DOHH2 (cell line): ENCODE measurements at regions not wholly inside any gene's neighbourhood (a gene's known extent, or its start where the extent isn't known, plus 50 kb on each side); places are given as distances from the start of the nearest gene placed in this dataset.

Experiments used
- H3F3A ChIP-seq: fragments of 200-600 bp; sonication (generic), shearing (Covaris generic); 2 replicates; pipeline ENCODE4 v1.6.0; 2016; ENCODE audit warnings: antibody characterized with exemption, mild to moderate bottlenecking; ENCODE audit not compliant: control insufficient read depth, insufficient read depth
- H3K27ac ChIP-seq: fragments of 200-600 bp; sonication (generic); 2 replicates; pipeline ENCODE4 v1.5.1; 2014; ENCODE audit warnings: low read depth, mild to moderate bottlenecking, low read length, moderate library complexity
- H3K27me3 ChIP-seq: fragments of 200-600 bp; sonication (generic); 2 replicates; pipeline ENCODE4 v1.6.1; 2014; ENCODE audit warnings: mild to moderate bottlenecking, low read length, mixed read lengths; ENCODE audit not compliant: control insufficient read depth
- H3K36me3 ChIP-seq: fragments of 200-600 bp; sonication (generic); 2 replicates; pipeline ENCODE4 v1.6.1; 2014; ENCODE audit warnings: mild to moderate bottlenecking, low read length, moderate library complexity, mixed read lengths; ENCODE audit not compliant: control insufficient read depth
- H3K4me1 ChIP-seq: fragments of 200-600 bp; sonication (generic); 2 replicates; pipeline ENCODE4 v1.6.1; 2014; ENCODE audit warnings: mild to moderate bottlenecking, low read length, mixed read lengths; ENCODE audit not compliant: control insufficient read depth
- H3K4me2 ChIP-seq: fragments of 200-600 bp; sonication (generic); 2 replicates; pipeline ENCODE4 v1.6.0; 2014; ENCODE audit warnings: mild to moderate bottlenecking, low read length, moderate library complexity
- H3K4me3 ChIP-seq: fragments of 200-600 bp; sonication (generic); 2 replicates; pipeline ENCODE4 v1.5.1; 2014; ENCODE audit warnings: mild to moderate bottlenecking, low read length, mixed read lengths
- H3K79me2 ChIP-seq: fragments of 200-600 bp; sonication (generic); 2 replicates; pipeline ENCODE4 v1.6.1; 2014; ENCODE audit warnings: mild to moderate bottlenecking, low read length, mixed read lengths; ENCODE audit not compliant: control insufficient read depth
- H3K9me2 ChIP-seq: fragments of 200-600 bp; sonication (generic); replicated peaks from 2 replicates; pipeline ENCODE4 v1.6.1; 2014; ENCODE audit warnings: mild to moderate bottlenecking, low read length, mixed read lengths; ENCODE audit not compliant: control insufficient read depth
- H3K9me3 ChIP-seq: fragments of 200-600 bp; sonication (generic); 2 replicates; pipeline ENCODE4 v1.6.1; 2014; ENCODE audit warnings: antibody characterized with exemption, low read length, mixed read lengths; ENCODE audit not compliant: control insufficient read depth, insufficient read depth
- H4K20me1 ChIP-seq: fragments of 200-600 bp; sonication (generic); 2 replicates; pipeline ENCODE4 v1.6.0; 2014; ENCODE audit warnings: low read depth, mild to moderate bottlenecking, antibody characterized with exemption, low read length, moderate library complexity; ENCODE audit not compliant: control insufficient read depth, insufficient read depth
- CTCF ChIP-seq: fragments of 200-600 bp; sonication (generic); IDR thresholded peaks from one replicate; pipeline ENCODE4 v1.5.1; 2014; ENCODE audit warnings: antibody characterized with exemption, mild to moderate bottlenecking, low read depth, low read length; ENCODE audit not compliant: poor library complexity, severe bottlenecking
- EZH2phosphoT487 ChIP-seq: fragments of 200-600 bp; sonication (generic); IDR thresholded peaks from 2 replicates; pipeline ENCODE4 v1.6.1; 2017; ENCODE audit warnings: borderline replicate concordance, mild to moderate bottlenecking, antibody characterized with exemption, low read length, moderate library complexity, mixed read lengths

GRCh38 chr2:78427170-78427569 lies 598.3 kb upstream of the REG3G start:
- Histone ChIP-seq H3K4me1 (no peaks in the 10 kb centered on the region), H3K27ac (no peak overlapping the region), H3K9me2 (no peaks in the 10 kb centered on the region), H3K36me3 (no peaks in the 10 kb centered on the region), H4K20me1 (no peaks in the 10 kb centered on the region), H3K27me3 (no peaks in the 10 kb centered on the region), H3K79me2 (no peaks in the 10 kb centered on the region), H3K9me3 (no peaks in the 10 kb centered on the region), H3K4me2 (no peak overlapping the region), H3F3A (no peaks in the 10 kb centered on the region), H3K4me3 (no peak overlapping the region)
- TF ChIP-seq EZH2phosphoT487 (no peak), CTCF (no peak)

GRCh38 chr2:78431241-78431640 lies 594.3 kb upstream of the REG3G start:
- Histone ChIP-seq H3K4me2 (no peak overlapping the region), H3K9me3 (no peaks in the 10 kb centered on the region), H3K4me3 (no peak overlapping the region), H3K27me3 (no peaks in the 10 kb centered on the region), H3K79me2 (no peaks in the 10 kb centered on the region), H3K27ac (no peak overlapping the region), H3K4me1 (no peaks in the 10 kb centered on the region), H3K9me2 (no peaks in the 10 kb centered on the region), H3F3A (no peaks in the 10 kb centered on the region), H3K36me3 (no peaks in the 10 kb centered on the region), H4K20me1 (no peaks in the 10 kb centered on the region)
- TF ChIP-seq CTCF (no peak), EZH2phosphoT487 (no peak)

GRCh38 chr2:78439122-78439521 lies 586.4 kb upstream of the REG3G start:
- TF ChIP-seq EZH2phosphoT487 (no peak), CTCF (no peak)
- Histone ChIP-seq H3K4me2 (no peak overlapping the region), H3K4me3 (no peak overlapping the region), H3K9me2 (no peaks in the 10 kb centered on the region), H4K20me1 (no peaks in the 10 kb centered on the region), H3K27me3 (no peaks in the 10 kb centered on the region), H3K27ac (no peak overlapping the region), H3F3A (no peaks in the 10 kb centered on the region), H3K9me3 (no peaks in the 10 kb centered on the region), H3K36me3 (no peaks in the 10 kb centered on the region), H3K4me1 (no peaks in the 10 kb centered on the region), H3K79me2 (no peaks in the 10 kb centered on the region)

- Histone ChIP-seq H3K79me2 (no peaks in the 10 kb centered on the region), H3K9me3 (no peaks in the 10 kb centered on the region), H3K4me1 (no peaks in the 10 kb centered on the region), H3F3A (no peaks in the 10 kb centered on the region), H3K27me3 (no peaks in the 10 kb centered on the region), H3K4me3 (no peak overlapping the region), H3K27ac (no peak overlapping the region), H3K9me2 (no peaks in the 10 kb centered on the region), H3K36me3 (no peaks in the 10 kb centered on the region), H3K4me2 (no peak overlapping the region), H4K20me1 (no peaks in the 10 kb centered on the region)
- TF ChIP-seq CTCF (no peak), EZH2phosphoT487 (no peak)
Observed at GRCh38 chr2:78455586-78455985, 569.9 kb upstream of the REG3G start.
